Astrocyte of the cerebellum (primary cell): ENCODE measurements at regions not wholly inside any gene's neighbourhood (a gene's known extent, or its start where the extent isn't known, plus 50 kb on each side); places are given as distances from the start of the nearest gene placed in this dataset.

Experiments
- DNase-seq: peaks from one replicate; pipeline ENCODE4 v3.0.0-alpha.2; 2011; ENCODE audit warnings: low read depth
- H3K4me3 ChIP-seq: 2 replicates; pipeline ENCODE4 v1.5.1; 2011; ENCODE audit warnings: mild to moderate bottlenecking, low read depth, low read length, moderate library complexity
- CTCF ChIP-seq: IDR thresholded peaks from 2 replicates; pipeline ENCODE4 v1.5.1; 2012; ENCODE audit warnings: low read length, low read depth, moderate library complexity, mild to moderate bottlenecking; ENCODE audit errors: missing control alignments
- in situ Hi-C: cut with HindIII; loops from 2 replicates; pipeline ENCODE4 v1.10.0; 2017; ENCODE audit warnings: low sequenced_read_pairs

GRCh38 chr6:101326411-101326810, 67.1 kb upstream of the GRIK2 start:
- DNase-seq, result no peak
- TF ChIP-seq CTCF, result no peak

GRCh38 chr6:101341926-101342325, 51.6 kb upstream of the GRIK2 start:
- in situ Hi-C loops, result no loop called here
- no peak for DNase-seq
- H3K4me3 ChIP-seq, result no peak overlapping the region
- TF ChIP-seq CTCF, result no peak

More at GRCh38 chr6:101326411-101326810, 67.1 kb upstream of the GRIK2 start:
- in situ Hi-C loops, result no loop called here
- H3K4me3 ChIP-seq, result no peak overlapping the region
